Osteoblast (primary cell): ENCODE measurements at regions not wholly inside any gene's neighbourhood (a gene's known extent, or its start where the extent isn't known, plus 50 kb on each side); places are given as distances from the start of the nearest gene placed in this dataset.

Source experiments
- DNase-seq: peaks from one replicate; pipeline ENCODE4 v3.0.0; 2011; ENCODE audit warnings: low spot score, mixed read lengths; ENCODE audit not compliant: insufficient read length; ENCODE audit errors: missing footprints
- H2AFZ ChIP-seq: 2 replicates; pipeline ENCODE4 v1.6.0; 2011; ENCODE audit warnings: mild to moderate bottlenecking, low read length
- H3K27ac ChIP-seq: 2 replicates; pipeline ENCODE4 v1.5.1; 2011; ENCODE audit warnings: mild to moderate bottlenecking, low read depth, low read length, moderate library complexity
- H3K27me3 ChIP-seq: 2 replicates; pipeline ENCODE4 v1.6.0; 2012; ENCODE audit warnings: mild to moderate bottlenecking, control low read depth, inconsistent platforms, low read length, moderate library complexity; ENCODE audit not compliant: insufficient read depth
- H3K36me3 ChIP-seq: 2 replicates; pipeline ENCODE4 v1.5.1; 2011; ENCODE audit warnings: mild to moderate bottlenecking, low read length, control low read depth, moderate library complexity; ENCODE audit not compliant: insufficient read depth
- H3K4me1 ChIP-seq: 2 replicates; pipeline ENCODE4 v1.5.1; 2011; ENCODE audit warnings: mild to moderate bottlenecking, low read length, control low read depth, moderate library complexity; ENCODE audit not compliant: insufficient read depth
- H3K4me2 ChIP-seq: 2 replicates; pipeline ENCODE4 v1.6.0; 2011; ENCODE audit warnings: mild to moderate bottlenecking, low read length; ENCODE audit not compliant: insufficient read depth
- H3K4me3 ChIP-seq: fragments of 200-600 bp; sonication (generic); 3 replicates; pipeline ENCODE4 v1.5.1; 2012; ENCODE audit warnings: mild to moderate bottlenecking, low read length, inconsistent platforms; ENCODE audit not compliant: insufficient read depth
- H3K79me2 ChIP-seq: 2 replicates; pipeline ENCODE4 v1.6.0; 2012; ENCODE audit warnings: mild to moderate bottlenecking, low read length, control low read depth, inconsistent platforms; ENCODE audit not compliant: insufficient read depth
- H3K9me3 ChIP-seq: 2 replicates; pipeline ENCODE4 v1.5.1; 2011; ENCODE audit warnings: low read depth, low read length, control low read depth
- H4K20me1 ChIP-seq: 2 replicates; pipeline ENCODE4 v1.6.0; 2012; ENCODE audit warnings: mild to moderate bottlenecking, low read length, control low read depth; ENCODE audit not compliant: insufficient read depth
- CTCF ChIP-seq: IDR thresholded peaks from 2 replicates; pipeline ENCODE4 v1.5.1; 2011; ENCODE audit warnings: mild to moderate bottlenecking, low read depth, low read length, moderate library complexity; ENCODE audit errors: extremely low read depth

GRCh38 chr12:14191612-14192011 lies 173.9 kb upstream of the ATF7IP start:
- H3K4me1 ChIP-seq: no peaks in the 10 kb centered on the region
- H3K27me3 ChIP-seq: peaks cover 3% of the 10 kb centered on the region
- no peaks in the 10 kb centered on the region for H3K79me2 ChIP-seq
- H3K36me3 ChIP-seq: no peaks in the 10 kb centered on the region
- H3K27ac ChIP-seq: no peak overlapping the region
- DNase-seq: no peak
- H4K20me1 ChIP-seq: no peaks in the 10 kb centered on the region
- H3K4me3 ChIP-seq: no peak overlapping the region
- H2AFZ ChIP-seq: no peak overlapping the region
- H3K4me2 ChIP-seq: no peak overlapping the region
- no peaks in the 10 kb centered on the region for H3K9me3 ChIP-seq
- no peak for TF ChIP-seq CTCF

- TF ChIP-seq CTCF: no peak
- Histone ChIP-seq H2AFZ (no peak overlapping the region), H3K4me1 (no peaks in the 10 kb centered on the region), H3K36me3 (no peaks in the 10 kb centered on the region), H3K27me3 (peaks cover 2% of the 10 kb centered on the region), H3K27ac (no peak overlapping the region), H3K79me2 (no peaks in the 10 kb centered on the region), H3K4me2 (no peak overlapping the region), H3K9me3 (no peaks in the 10 kb centered on the region), H4K20me1 (no peaks in the 10 kb centered on the region), H3K4me3 (no peak overlapping the region)
- no peak for DNase-seq
These were observed 171.8 kb upstream of the ATF7IP start for GRCh38 chr12:14193639-14194038.

DNA sequence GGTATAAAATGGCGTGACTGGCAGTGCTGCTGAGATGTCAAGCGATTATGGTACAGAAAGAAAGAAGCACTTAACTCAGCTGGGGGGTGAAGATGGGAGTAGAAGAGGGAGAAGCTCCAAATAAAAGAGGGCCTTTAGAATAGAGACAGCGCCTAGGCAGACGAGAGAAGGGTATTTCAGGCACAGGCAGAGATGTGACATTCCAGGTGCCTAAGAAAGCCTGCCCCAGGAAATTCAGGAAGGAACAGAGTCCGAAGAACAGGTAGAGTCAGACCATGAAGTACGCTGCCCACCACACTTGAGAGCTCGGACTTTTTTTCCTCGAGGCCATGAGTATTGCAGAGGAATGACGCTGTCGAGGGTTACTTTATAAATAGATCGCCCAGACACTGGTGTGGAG lies 170.9 kb upstream of the ATF7IP start:
- Histone ChIP-seq H4K20me1 (no peaks in the 10 kb centered on the region), H3K9me3 (no peaks in the 10 kb centered on the region), H3K4me2 (no peak overlapping the region), H3K36me3 (no peaks in the 10 kb centered on the region), H3K27me3 (no peaks in the 10 kb centered on the region), H3K79me2 (no peaks in the 10 kb centered on the region), H3K4me1 (no peaks in the 10 kb centered on the region), H3K4me3 (no peak overlapping the region), H2AFZ (no peak overlapping the region), H3K27ac (no peak overlapping the region)
- no peak for DNase-seq
- no peak for TF ChIP-seq CTCF

GRCh38 chr12:14199455-14200198 lies 165.9 kb upstream of the ATF7IP start:
- no peak for TF ChIP-seq CTCF
- no peaks in the 10 kb centered on the region for H3K9me3 ChIP-seq
- no peak overlapping the region for H3K4me3 ChIP-seq
- no peak overlapping the region for H3K4me2 ChIP-seq
- no peaks in the 10 kb centered on the region for H3K27me3 ChIP-seq
- no peaks in the 10 kb centered on the region for H4K20me1 ChIP-seq
- H3K79me2 ChIP-seq: no peaks in the 10 kb centered on the region
- H3K4me1 ChIP-seq: no peaks in the 10 kb centered on the region
- no peak for DNase-seq
- no peak overlapping the region for H3K27ac ChIP-seq
- H2AFZ ChIP-seq: no peak overlapping the region
- H3K36me3 ChIP-seq: no peaks in the 10 kb centered on the region
